K562 (cell line): ENCODE measurements at regions not wholly inside any gene's neighbourhood (a gene's known extent, or its start where the extent isn't known, plus 50 kb on each side); places are given as distances from the start of the nearest gene placed in this dataset.

ENCODE experiments used
- ATF2 ChIP-seq: sonication (generic); formaldehyde crosslinking; IDR thresholded peaks from 2 replicates; pipeline ENCODE4 v1.8.1; 2022; ENCODE audit warnings: missing genetic modification reagents
- BHLHE40 ChIP-seq: IDR thresholded peaks from 2 replicates; pipeline ENCODE4 v1.6.1; 2011; ENCODE audit warnings: low read length, improper control_type of control experiment
- CTCF ChIP-seq, 3 experiments: IDR thresholded peaks in 2 of 3; conservative IDR thresholded peaks in 1 of 3; 2 replicates each; pipeline ENCODE4 v1.5.1; 2011 to 2012; ENCODE audit warnings: low read length in 3 of 3, mild to moderate bottlenecking in 3 of 3, control low read depth in 2 of 3, improper control_type of control experiment in 1 of 3, inconsistent platforms in 1 of 3, low read depth in 1 of 3, mixed read lengths in 1 of 3, moderate library complexity in 1 of 3; ENCODE audit not compliant: insufficient read depth in 2 of 3
- HINFP ChIP-seq: fragments of 450-650 bp; conservative IDR thresholded peaks from 2 replicates; pipeline ENCODE4 v1.6.1; 2016; ENCODE audit warnings: missing genetic modification characterization, low read depth, mild to moderate bottlenecking, control low read depth, missing compliant biosample characterization
- JUNB ChIP-seq: fragments of 450-650 bp; formaldehyde crosslinking; conservative IDR thresholded peaks from 2 replicates; pipeline ENCODE4 v1.4.0; 2020; ENCODE audit warnings: mild to moderate bottlenecking
- KDM1A ChIP-seq, 2 experiments: fragments of 450-650 bp; IDR thresholded peaks; 2 replicates each; pipeline ENCODE4 v1.6.1; 2016; ENCODE audit warnings: mild to moderate bottlenecking in 2 of 2
- POLR2AphosphoS5 ChIP-seq: IDR thresholded peaks from 2 replicates; pipeline ENCODE4 v1.6.1; 2011; ENCODE audit warnings: mild to moderate bottlenecking, low read depth, low read length, moderate library complexity; ENCODE audit not compliant: control insufficient read depth, insufficient read depth
- USF1 ChIP-seq: sonication (generic); formaldehyde crosslinking; IDR thresholded peaks from 2 replicates; pipeline ENCODE4 v1.9.0; 2022; ENCODE audit warnings: mild to moderate bottlenecking, missing genetic modification reagents
- ZBTB1 ChIP-seq: sonication (generic); formaldehyde crosslinking; IDR thresholded peaks from 2 replicates; pipeline ENCODE4 v1.8.1; 2023; ENCODE audit warnings: missing genetic modification reagents, low read depth, mild to moderate bottlenecking, borderline replicate concordance
- ZBTB26 ChIP-seq: fragments of 450-650 bp; formaldehyde crosslinking; IDR thresholded peaks from 2 replicates; pipeline ENCODE4 v1.4.0; 2022; ENCODE audit warnings: missing genetic modification characterization
- ZNF316 ChIP-seq: fragments of 450-650 bp; IDR thresholded peaks from 2 replicates; pipeline ENCODE4 v1.6.1; 2016

- TF ChIP-seq USF1 (CRISPR knock-in tag) (no peak), HINFP (tag) (no peak), JUNB (CRISPR knock-in tag) (no peak), KDM1A (IDR thresholded peaks at IDR 0.05) (no peak), ZBTB1 (CRISPR knock-in tag) (no peak), ZNF316 (no peak), POLR2AphosphoS5 (no peak), ATF2 (CRISPR knock-in tag) (no peak), CTCF (IDR thresholded peaks at IDR 0.05 in 2 of 3, conservative IDR thresholded peaks at IDR 0.05 in 1 of 3; ENCODE audit: insufficient read depth in 2 of 3, low read depth in 1 of 3, low read length in 3 of 3) (no peak), BHLHE40 (no peak), ZBTB26 (no peak)
These were observed 73.9 kb downstream of the ARL6IP4 start for GRCh38 chr12:123054371-123054770.
